ENCODE measurements at regions not wholly inside any gene's neighbourhood (a gene's known extent, or its start where the extent isn't known, plus 50 kb on each side); places are given as distances from the start of the nearest gene placed in this dataset.
"Not testable (repeated sequence)": the region's sequence is repeated elsewhere in the genome, so short reads cannot be mapped to it uniquely, and the experiment has no call there.

DNA sequence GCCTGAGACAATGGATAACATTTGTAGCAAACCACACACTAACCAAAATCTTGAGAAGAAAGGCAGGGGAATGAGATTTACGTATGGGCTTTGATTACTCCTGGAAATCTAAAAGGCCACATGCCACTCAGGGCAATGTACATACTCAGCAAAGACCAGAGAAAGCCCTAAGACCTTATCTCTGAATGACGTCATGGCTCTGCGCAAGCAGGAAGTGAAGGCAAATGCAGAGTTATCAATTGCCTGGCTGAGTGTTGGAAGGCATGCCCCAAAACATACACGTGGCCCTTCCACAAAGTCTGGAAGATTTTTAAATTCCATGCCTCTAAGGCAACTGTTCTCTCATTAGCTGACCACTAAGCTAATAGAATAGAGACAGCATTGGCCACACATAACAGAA is 90.9 kb upstream of the NRBF2 start:
- Histone ChIP-seq H3K4me2 (ENCODE audit: low read length) (no peak overlapping the region), H3K79me2 (ENCODE audit: insufficient read depth, low read length) (no peaks in the 10 kb centered on the region), H4K20me1 (ENCODE audit: insufficient read depth, low read length) (no peaks in the 10 kb centered on the region), H3K36me3 (ENCODE audit: insufficient read depth, low read length) (no peaks in the 10 kb centered on the region), H3K27ac (ENCODE audit: low read depth, low read length) (no peak overlapping the region), H2AFZ (ENCODE audit: low read depth, low read length) (no peak overlapping the region), H3K9ac (ENCODE audit: low read length) (no peak overlapping the region), H3K4me1 (ENCODE audit: insufficient read depth, low read length) (no peaks in the 10 kb centered on the region), H3K4me3 (ENCODE audit: insufficient read depth, low read depth, low read length) (no peak overlapping the region), H3K9me3 (ENCODE audit: insufficient read depth, low read depth, low read length) (no peaks in the 10 kb centered on the region), H3K27me3 (ENCODE audit: insufficient read depth, low read length) (no peaks in the 10 kb centered on the region)
- TF ChIP-seq EZH2 (IDR thresholded peaks at IDR 0.05; ENCODE audit: insufficient read depth, low read length), result no peak
- TF ChIP-seq, protein P1, sequence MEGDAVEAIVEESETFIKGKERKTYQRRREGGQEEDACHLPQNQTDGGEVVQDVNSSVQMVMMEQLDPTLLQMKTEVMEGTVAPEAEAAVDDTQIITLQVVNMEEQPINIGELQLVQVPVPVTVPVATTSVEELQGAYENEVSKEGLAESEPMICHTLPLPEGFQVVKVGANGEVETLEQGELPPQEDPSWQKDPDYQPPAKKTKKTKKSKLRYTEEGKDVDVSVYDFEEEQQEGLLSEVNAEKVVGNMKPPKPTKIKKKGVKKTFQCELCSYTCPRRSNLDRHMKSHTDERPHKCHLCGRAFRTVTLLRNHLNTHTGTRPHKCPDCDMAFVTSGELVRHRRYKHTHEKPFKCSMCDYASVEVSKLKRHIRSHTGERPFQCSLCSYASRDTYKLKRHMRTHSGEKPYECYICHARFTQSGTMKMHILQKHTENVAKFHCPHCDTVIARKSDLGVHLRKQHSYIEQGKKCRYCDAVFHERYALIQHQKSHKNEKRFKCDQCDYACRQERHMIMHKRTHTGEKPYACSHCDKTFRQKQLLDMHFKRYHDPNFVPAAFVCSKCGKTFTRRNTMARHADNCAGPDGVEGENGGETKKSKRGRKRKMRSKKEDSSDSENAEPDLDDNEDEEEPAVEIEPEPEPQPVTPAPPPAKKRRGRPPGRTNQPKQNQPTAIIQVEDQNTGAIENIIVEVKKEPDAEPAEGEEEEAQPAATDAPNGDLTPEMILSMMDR (IDR thresholded peaks at IDR 0.05; ENCODE audit: insufficient read depth, low read depth, low read length), result no peak
- no peaks in the 10 kb centered on the region for H3K36me3 Mint-ChIP-seq (ENCODE audit: low read depth, unreplicated experiment)
- H3K4me1 Mint-ChIP-seq (ENCODE audit: low read depth, unreplicated experiment), result peaks cover 3% of the 10 kb centered on the region
- DNase-seq (ENCODE audit: low read depth) (peak; percentile 77), FAIRE-seq (no peak)
- H3K4me3 Mint-ChIP-seq (ENCODE audit: unreplicated experiment), result no peak overlapping the region
- H3K27ac Mint-ChIP-seq (ENCODE audit: unreplicated experiment), result no peak overlapping the region
- no peaks in the 10 kb centered on the region for H3K9me3 Mint-ChIP-seq (ENCODE audit: unreplicated experiment)
- H3K27me3 Mint-ChIP-seq (ENCODE audit: low read depth, unreplicated experiment), result no peaks in the 10 kb centered on the region

DNA sequence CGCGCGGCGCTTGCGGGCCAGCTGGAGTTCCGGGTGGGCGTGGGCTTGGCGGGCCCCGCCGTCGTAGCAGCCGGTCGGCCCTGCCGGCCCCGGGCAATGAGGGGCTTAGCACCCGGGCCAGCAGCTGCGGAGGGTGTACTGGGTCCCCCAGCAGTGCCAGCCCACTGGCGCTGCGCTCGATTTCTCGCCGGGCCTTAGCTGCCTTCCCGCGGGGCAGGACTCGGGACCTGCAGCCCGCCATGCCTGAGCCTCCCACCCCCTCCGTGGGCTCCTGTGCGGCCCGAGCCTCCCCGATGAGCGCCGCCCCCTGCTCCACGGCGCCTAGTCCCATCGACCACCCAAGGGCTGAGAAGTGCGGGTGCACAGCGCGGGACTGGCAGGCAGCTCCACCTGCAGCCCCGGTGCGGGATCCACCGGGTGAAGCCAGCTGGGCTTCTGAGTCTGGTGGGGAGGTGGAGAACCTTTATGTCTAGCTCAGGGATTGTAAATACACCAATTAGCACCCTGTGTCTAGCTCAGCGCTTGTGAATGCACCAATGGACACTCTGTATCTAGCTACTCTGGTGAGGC is 99.4 kb upstream of the NRBF2 start:
- H4K20me1 ChIP-seq (ENCODE audit: insufficient read depth, low read length); H3K27ac ChIP-seq (ENCODE audit: low read depth, low read length); H3K9ac ChIP-seq (ENCODE audit: low read length); H3K4me2 ChIP-seq (ENCODE audit: low read length); H3K4me3 Mint-ChIP-seq (ENCODE audit: unreplicated experiment); H3K27ac Mint-ChIP-seq (ENCODE audit: unreplicated experiment); FAIRE-seq; H3K4me3 ChIP-seq (ENCODE audit: insufficient read depth, low read depth, low read length); H3K79me2 ChIP-seq (ENCODE audit: insufficient read depth, low read length); H3K4me1 ChIP-seq (ENCODE audit: insufficient read depth, low read length); H3K36me3 ChIP-seq (ENCODE audit: insufficient read depth, low read length); H2AFZ ChIP-seq (ENCODE audit: low read depth, low read length); H3K9me3 Mint-ChIP-seq (ENCODE audit: unreplicated experiment); H3K4me1 Mint-ChIP-seq (ENCODE audit: low read depth, unreplicated experiment); H3K27me3 Mint-ChIP-seq (ENCODE audit: low read depth, unreplicated experiment); H3K27me3 ChIP-seq (ENCODE audit: insufficient read depth, low read length); H3K36me3 Mint-ChIP-seq (ENCODE audit: low read depth, unreplicated experiment); DNase-seq (ENCODE audit: low read depth); H3K9me3 ChIP-seq (ENCODE audit: insufficient read depth, low read depth, low read length): not testable (repeated sequence)

DNA sequence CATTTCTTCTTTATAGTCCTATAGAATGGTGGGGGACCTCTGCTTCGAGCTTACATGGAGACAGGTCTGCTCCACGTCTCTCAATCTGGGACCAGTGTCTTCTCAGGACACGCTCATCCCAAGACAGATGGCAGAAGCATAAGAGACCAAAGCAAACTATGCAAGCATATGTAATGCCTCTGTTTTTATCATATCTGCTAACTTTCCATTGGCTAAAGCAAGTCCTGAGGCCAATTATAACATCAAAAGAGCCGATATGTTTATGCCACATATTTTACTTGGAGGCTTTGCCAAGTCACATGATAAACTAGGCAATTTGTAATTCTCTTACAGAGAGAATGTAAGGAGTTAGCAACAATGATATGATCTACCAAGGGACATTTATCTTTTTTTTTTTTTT is 102.6 kb upstream of the NRBF2 start:
- H3K27ac Mint-ChIP-seq (ENCODE audit: unreplicated experiment), result no peak overlapping the region
- no peaks in the 10 kb centered on the region for H3K9me3 ChIP-seq (ENCODE audit: insufficient read depth, low read depth, low read length)
- TF ChIP-seq EZH2 (IDR thresholded peaks at IDR 0.05; ENCODE audit: insufficient read depth, low read length), result no peak
- TF ChIP-seq, protein P1 (IDR thresholded peaks at IDR 0.05; ENCODE audit: insufficient read depth, low read depth, low read length), result no peak
- H3K79me2 ChIP-seq (ENCODE audit: insufficient read depth, low read length), result no peaks in the 10 kb centered on the region
- no peaks in the 10 kb centered on the region for H3K9me3 Mint-ChIP-seq (ENCODE audit: unreplicated experiment)
- FAIRE-seq, result no peak
- no peaks in the 10 kb centered on the region for H3K4me1 Mint-ChIP-seq (ENCODE audit: low read depth, unreplicated experiment)
- no peaks in the 10 kb centered on the region for H4K20me1 ChIP-seq (ENCODE audit: insufficient read depth, low read length)
- no peak overlapping the region for H2AFZ ChIP-seq (ENCODE audit: low read depth, low read length)
- no peaks in the 10 kb centered on the region for H3K4me1 ChIP-seq (ENCODE audit: insufficient read depth, low read length)
- no peak overlapping the region for H3K9ac ChIP-seq (ENCODE audit: low read length)
- no peak overlapping the region for H3K4me2 ChIP-seq (ENCODE audit: low read length)
- no peaks in the 10 kb centered on the region for H3K36me3 Mint-ChIP-seq (ENCODE audit: low read depth, unreplicated experiment)
- no peak overlapping the region for H3K4me3 ChIP-seq (ENCODE audit: insufficient read depth, low read depth, low read length)
- no peak overlapping the region for H3K4me3 Mint-ChIP-seq (ENCODE audit: unreplicated experiment)
- no peaks in the 10 kb centered on the region for H3K27me3 ChIP-seq (ENCODE audit: insufficient read depth, low read length)
- no peak overlapping the region for H3K27ac ChIP-seq (ENCODE audit: low read depth, low read length)
- no peaks in the 10 kb centered on the region for H3K36me3 ChIP-seq (ENCODE audit: insufficient read depth, low read length)
- DNase-seq (ENCODE audit: low read depth), result no peak
- H3K27me3 Mint-ChIP-seq (ENCODE audit: low read depth, unreplicated experiment), result no peaks in the 10 kb centered on the region
